ENCODE measurements at regions not wholly inside any gene's neighbourhood (a gene's known extent, or its start where the extent isn't known, plus 50 kb on each side); places are given as distances from the start of the nearest gene placed in this dataset.
"Not testable (repeated sequence)": the region's sequence is repeated elsewhere in the genome, so short reads cannot be mapped to it uniquely, and the experiment has no call there.

- no peaks in the 10 kb centered on the region for H3K36me3 ChIP-seq (ENCODE audit: control insufficient read depth, insufficient read depth, low read length)
- no peaks in the 10 kb centered on the region for H3K79me2 ChIP-seq (ENCODE audit: control insufficient read depth, insufficient read depth, low read length)
- H4K20me1 ChIP-seq (ENCODE audit: control insufficient read depth, extremely low read depth, insufficient read depth, low read length) = no peaks in the 10 kb centered on the region
- no peaks in the 10 kb centered on the region for H3K27me3 ChIP-seq (ENCODE audit: control insufficient read depth, insufficient read depth, low read length)
- no peak overlapping the region for H3K27ac ChIP-seq (ENCODE audit: insufficient read depth, low read length)
- peak in 1 of 2 donors; percentile 6 for DNase-seq (ENCODE audit: low read depth in 2 of 2)
- no peaks in the 10 kb centered on the region for H3K9me3 ChIP-seq (ENCODE audit: control insufficient read depth, insufficient read depth, low read depth, low read length)
- H3K4me3 ChIP-seq (replicated peaks in 1 of 4; ENCODE audit: control extremely low read depth in 1 of 4, insufficient read depth in 1 of 4, low read depth in 3 of 4, low read length in 4 of 4) = no peak overlapping the region
- no peak overlapping the region for H3K4me2 ChIP-seq (ENCODE audit: extremely low read depth, insufficient read depth, low read length)
- TF ChIP-seq EZH2 (IDR thresholded peaks at IDR 0.05; ENCODE audit: low read length, missing control alignments) (no peak), CTCF (conservative IDR thresholded peaks at IDR 0.05 in 1 of 2, IDR thresholded peaks at IDR 0.05 in 1 of 2; ENCODE audit: low read depth in 1 of 2, low read length in 2 of 2) (no peak)
- H2AFZ ChIP-seq (ENCODE audit: low read length) = no peak overlapping the region
- H3K4me1 ChIP-seq (ENCODE audit: control insufficient read depth, extremely low read depth, insufficient read depth, low read length) = peaks cover 9% of the 10 kb centered on the region
- H3K9ac ChIP-seq (ENCODE audit: insufficient read depth, low read length) = no peak overlapping the region
These were observed 145.8 kb upstream of the BET1 start for GRCh38 chr7:94149789-94150545.

GRCh38 chr7:94154182-94154581 is 150.0 kb upstream of the BET1 start:
- TF ChIP-seq EZH2 (IDR thresholded peaks at IDR 0.05; ENCODE audit: low read length, missing control alignments) = no peak
- no peak for TF ChIP-seq CTCF (conservative IDR thresholded peaks at IDR 0.05 in 1 of 2, IDR thresholded peaks at IDR 0.05 in 1 of 2; ENCODE audit: low read depth in 1 of 2, low read length in 2 of 2)
- Histone ChIP-seq H3K27me3 (ENCODE audit: control insufficient read depth, insufficient read depth, low read length) (no peaks in the 10 kb centered on the region), H3K4me2 (ENCODE audit: extremely low read depth, insufficient read depth, low read length) (no peak overlapping the region), H3K9ac (ENCODE audit: insufficient read depth, low read length) (no peak overlapping the region), H3K4me3 (replicated peaks in 1 of 4; ENCODE audit: control extremely low read depth in 1 of 4, insufficient read depth in 1 of 4, low read depth in 3 of 4, low read length in 4 of 4) (no peak overlapping the region), H3K4me1 (ENCODE audit: control insufficient read depth, extremely low read depth, insufficient read depth, low read length) (peaks cover 2% of the 10 kb centered on the region), H4K20me1 (ENCODE audit: control insufficient read depth, extremely low read depth, insufficient read depth, low read length) (no peaks in the 10 kb centered on the region), H2AFZ (ENCODE audit: low read length) (no peak overlapping the region), H3K27ac (ENCODE audit: insufficient read depth, low read length) (no peak overlapping the region), H3K79me2 (ENCODE audit: control insufficient read depth, insufficient read depth, low read length) (no peaks in the 10 kb centered on the region), H3K9me3 (ENCODE audit: control insufficient read depth, insufficient read depth, low read depth, low read length) (no peaks in the 10 kb centered on the region), H3K36me3 (ENCODE audit: control insufficient read depth, insufficient read depth, low read length) (no peaks in the 10 kb centered on the region)
- DNase-seq (ENCODE audit: low read depth in 2 of 2) = no peak

GRCh38 chr7:94154858-94155257 is 150.7 kb upstream of the BET1 start:
- DNase-seq (ENCODE audit: low read depth in 2 of 2) = no peak
- no peak for TF ChIP-seq EZH2 (IDR thresholded peaks at IDR 0.05; ENCODE audit: low read length, missing control alignments)
- no peak for TF ChIP-seq CTCF (conservative IDR thresholded peaks at IDR 0.05 in 1 of 2, IDR thresholded peaks at IDR 0.05 in 1 of 2; ENCODE audit: low read depth in 1 of 2, low read length in 2 of 2)
- no peak overlapping the region for H3K9ac ChIP-seq (ENCODE audit: insufficient read depth, low read length)

GRCh38 chr7:94157659-94158306 is 153.6 kb upstream of the BET1 start:
- not testable (repeated sequence) for H4K20me1 ChIP-seq (ENCODE audit: control insufficient read depth, extremely low read depth, insufficient read depth, low read length); H3K4me1 ChIP-seq (ENCODE audit: control insufficient read depth, extremely low read depth, insufficient read depth, low read length); H3K79me2 ChIP-seq (ENCODE audit: control insufficient read depth, insufficient read depth, low read length); H3K4me3 ChIP-seq (replicated peaks in 1 of 4; ENCODE audit: control extremely low read depth in 1 of 4, insufficient read depth in 1 of 4, low read depth in 3 of 4, low read length in 4 of 4); H3K9ac ChIP-seq (ENCODE audit: insufficient read depth, low read length); H3K9me3 ChIP-seq (ENCODE audit: control insufficient read depth, insufficient read depth, low read depth, low read length); H3K4me2 ChIP-seq (ENCODE audit: extremely low read depth, insufficient read depth, low read length); H3K27me3 ChIP-seq (ENCODE audit: control insufficient read depth, insufficient read depth, low read length); H3K27ac ChIP-seq (ENCODE audit: insufficient read depth, low read length); H3K36me3 ChIP-seq (ENCODE audit: control insufficient read depth, insufficient read depth, low read length)
- peak; percentile 3 to 67 for DNase-seq (ENCODE audit: low read depth in 2 of 2)
- H2AFZ ChIP-seq (ENCODE audit: low read length) = peak overlapping the region; percentile 57

More at GRCh38 chr7:94154858-94155257, 150.7 kb upstream of the BET1 start:
- H3K36me3 ChIP-seq (ENCODE audit: control insufficient read depth, insufficient read depth, low read length) = no peaks in the 10 kb centered on the region
- no peak overlapping the region for H3K4me3 ChIP-seq (replicated peaks in 1 of 4; ENCODE audit: control extremely low read depth in 1 of 4, insufficient read depth in 1 of 4, low read depth in 3 of 4, low read length in 4 of 4)
- H3K27me3 ChIP-seq (ENCODE audit: control insufficient read depth, insufficient read depth, low read length) = no peaks in the 10 kb centered on the region
- H3K4me2 ChIP-seq (ENCODE audit: extremely low read depth, insufficient read depth, low read length) = no peak overlapping the region
- peak overlapping the region; percentile 69 for H2AFZ ChIP-seq (ENCODE audit: low read length)
- no peaks in the 10 kb centered on the region for H3K9me3 ChIP-seq (ENCODE audit: control insufficient read depth, insufficient read depth, low read depth, low read length)
- H3K4me1 ChIP-seq (ENCODE audit: control insufficient read depth, extremely low read depth, insufficient read depth, low read length) = peaks cover 2% of the 10 kb centered on the region
- H3K27ac ChIP-seq (ENCODE audit: insufficient read depth, low read length) = no peak overlapping the region
- no peaks in the 10 kb centered on the region for H4K20me1 ChIP-seq (ENCODE audit: control insufficient read depth, extremely low read depth, insufficient read depth, low read length)
- no peaks in the 10 kb centered on the region for H3K79me2 ChIP-seq (ENCODE audit: control insufficient read depth, insufficient read depth, low read length)
